Stimulated activated naive CD8-positive, alpha-beta T cell treated with anti-CD3 and anti-CD28 coated beads, Interleukin-15, Interleukin-2, amounts not matched to agents 100 U/mL and 50 U/mL, for 24 hours (primary cell): ENCODE measurements at regions not wholly inside any gene's neighbourhood (a gene's known extent, or its start where the extent isn't known, plus 50 kb on each side); places are given as distances from the start of the nearest gene placed in this dataset.

Source experiments
- ATAC-seq: fragments of 150-1000 bp; cut with Tn5 transposase; one replicate; pipeline ENCODE4 v1.10.0; 2021
- DNase-seq: peaks from one replicate; pipeline ENCODE4 v3.0.0; 2021

- DNase-seq: no peak
- peak; percentile 78 for ATAC-seq
These were observed 249.7 kb downstream of the SPTSSA start for GRCh38 chr14:34212172-34212929.

- DNase-seq (no peak), ATAC-seq (peak; percentile 77)
These were observed 250.3 kb downstream of the SPTSSA start for GRCh38 chr14:34211732-34212131.

- ATAC-seq: no peak
- DNase-seq: no peak
These were observed 253.5 kb downstream of the SPTSSA start for GRCh38 chr14:34208532-34208931.

GRCh38 chr14:34205799-34206198, 254.9 kb upstream of the EGLN3 start:
- ATAC-seq (no peak), DNase-seq (no peak)

- DNase-seq (no peak), ATAC-seq (no peak)
These were observed 253.9 kb upstream of the EGLN3 start for GRCh38 chr14:34204774-34205173.

GRCh38 chr14:34203251-34203722, 252.4 kb upstream of the EGLN3 start:
- DNase-seq: no peak
- peak; percentile 10 for ATAC-seq

- DNase-seq: no peak
- ATAC-seq: peak; percentile 27
These were observed 251.2 kb upstream of the EGLN3 start for GRCh38 chr14:34201909-34202637.

- DNase-seq (peak; percentile 9), ATAC-seq (peak; percentile 60)
These were observed 248.7 kb upstream of the EGLN3 start for GRCh38 chr14:34199585-34199984.

- ATAC-seq: no peak
These were observed 247.2 kb upstream of the EGLN3 start for GRCh38 chr14:34198096-34198495.

GRCh38 chr14:34195964-34196363, 245.1 kb upstream of the EGLN3 start:
- no peak for DNase-seq

More at GRCh38 chr14:34198096-34198495, 247.2 kb upstream of the EGLN3 start:
- DNase-seq: no peak

GRCh38 chr14:34190717-34191116, 239.8 kb upstream of the EGLN3 start:
- no peak for ATAC-seq
- no peak for DNase-seq

More at GRCh38 chr14:34195964-34196363, 245.1 kb upstream of the EGLN3 start:
- ATAC-seq: no peak

GRCh38 chr14:34189866-34190265, 239.0 kb upstream of the EGLN3 start:
- no peak for DNase-seq
- no peak for ATAC-seq

GRCh38 chr14:34187519-34188044, 236.7 kb upstream of the EGLN3 start:
- DNase-seq (no peak), ATAC-seq (no peak)

- no peak for DNase-seq
- ATAC-seq: no peak
These were observed 236.2 kb upstream of the EGLN3 start for GRCh38 chr14:34187061-34187460.

GRCh38 chr14:34184126-34184525, 233.3 kb upstream of the EGLN3 start:
- no peak for DNase-seq
- ATAC-seq: no peak

GRCh38 chr14:34183478-34183877, 232.6 kb upstream of the EGLN3 start:
- DNase-seq (no peak), ATAC-seq (no peak)

- ATAC-seq: no peak
- DNase-seq: no peak
These were observed 230.5 kb upstream of the EGLN3 start for GRCh38 chr14:34181338-34181737.

- DNase-seq (no peak), ATAC-seq (no peak)
These were observed 230.0 kb upstream of the EGLN3 start for GRCh38 chr14:34180869-34181268.

- ATAC-seq (no peak), DNase-seq (no peak)
These were observed 229.6 kb upstream of the EGLN3 start for GRCh38 chr14:34180434-34180833.

GRCh38 chr14:34179727-34180126, 228.9 kb upstream of the EGLN3 start:
- no peak for ATAC-seq
- DNase-seq: no peak

- DNase-seq (no peak), ATAC-seq (no peak)
These were observed 226.6 kb upstream of the EGLN3 start for GRCh38 chr14:34177466-34177865.

GRCh38 chr14:34175574-34175973, 224.7 kb upstream of the EGLN3 start:
- no peak for ATAC-seq
- DNase-seq: no peak

- DNase-seq (no peak), ATAC-seq (no peak)
These were observed 224.1 kb upstream of the EGLN3 start for GRCh38 chr14:34174973-34175372.
